Neural crest cell (in vitro differentiated cells): ENCODE measurements at regions not wholly inside any gene's neighbourhood (a gene's known extent, or its start where the extent isn't known, plus 50 kb on each side); places are given as distances from the start of the nearest gene placed in this dataset.

ENCODE experiments used
- DNase-seq: peaks from one replicate; pipeline ENCODE4 v3.0.0; 2021; ENCODE audit warnings: low read depth, mixed read lengths, low spot score
- H3K27ac Mint-ChIP-seq: one replicate; pipeline ENCODE4 v1.8.0; 2021; ENCODE audit warnings: mild to moderate bottlenecking, mixed read lengths; ENCODE audit not compliant: unreplicated experiment
- H3K27me3 Mint-ChIP-seq: 2 replicates; pipeline ENCODE4 v1.8.0; 2021; ENCODE audit warnings: low read depth, mild to moderate bottlenecking, mixed read lengths
- H3K36me3 Mint-ChIP-seq: 2 replicates; pipeline ENCODE4 v1.8.0; 2021; ENCODE audit warnings: low read depth, mild to moderate bottlenecking, mixed read lengths
- H3K4me1 Mint-ChIP-seq: 2 replicates; pipeline ENCODE4 v1.8.0; 2021; ENCODE audit warnings: mixed read lengths
- H3K4me3 Mint-ChIP-seq: one replicate; pipeline ENCODE4 v1.8.0; 2021; ENCODE audit warnings: mild to moderate bottlenecking, mixed read lengths
- H3K9me3 Mint-ChIP-seq: 2 replicates; pipeline ENCODE4 v1.8.0; 2021; ENCODE audit warnings: mixed read lengths
- CTCF ChIP-seq: fragments of 200-600 bp; sonication (generic); conservative IDR thresholded peaks from 2 replicates; pipeline ENCODE4 v1.5.0; 2021; ENCODE audit warnings: antibody characterized with exemption, mild to moderate bottlenecking

- H3K4me3 Mint-ChIP-seq = no peak overlapping the region
- peaks cover 6% of the 10 kb centered on the region for H3K27me3 Mint-ChIP-seq
- TF ChIP-seq CTCF = no peak
- no peaks in the 10 kb centered on the region for H3K36me3 Mint-ChIP-seq
- H3K27ac Mint-ChIP-seq = no peak overlapping the region
- no peak for DNase-seq
- no peaks in the 10 kb centered on the region for H3K9me3 Mint-ChIP-seq
- H3K4me1 Mint-ChIP-seq = peaks cover 44% of the 10 kb centered on the region
Measured at GRCh38 chr1:37120279-37120678, 86.0 kb upstream of the GRIK3 start.

GRCh38 chr1:37123276-37124115, 89.2 kb upstream of the GRIK3 start:
- no peak overlapping the region for H3K4me3 Mint-ChIP-seq
- peak; percentile 3 for DNase-seq
- no peaks in the 10 kb centered on the region for H3K27me3 Mint-ChIP-seq
- TF ChIP-seq CTCF = no peak
- peak overlapping the region; percentile 65 for H3K27ac Mint-ChIP-seq
- no peaks in the 10 kb centered on the region for H3K9me3 Mint-ChIP-seq
- H3K4me1 Mint-ChIP-seq = peaks cover 43% of the 10 kb centered on the region
- H3K36me3 Mint-ChIP-seq = no peaks in the 10 kb centered on the region

GRCh38 chr1:37124501-37124900, 90.2 kb upstream of the GRIK3 start:
- no peak for DNase-seq
- H3K4me1 Mint-ChIP-seq = peaks cover 33% of the 10 kb centered on the region
- no peak for TF ChIP-seq CTCF
- H3K4me3 Mint-ChIP-seq = no peak overlapping the region
- H3K27ac Mint-ChIP-seq = no peak overlapping the region
- no peaks in the 10 kb centered on the region for H3K36me3 Mint-ChIP-seq
- H3K27me3 Mint-ChIP-seq = no peaks in the 10 kb centered on the region
- no peaks in the 10 kb centered on the region for H3K9me3 Mint-ChIP-seq

- Mint-ChIP-seq H3K27ac (no peak overlapping the region), H3K27me3 (peaks cover 2% of the 10 kb centered on the region), H3K4me1 (peaks cover 31% of the 10 kb centered on the region), H3K4me3 (no peak overlapping the region), H3K9me3 (no peaks in the 10 kb centered on the region), H3K36me3 (no peaks in the 10 kb centered on the region)
- DNase-seq = no peak
- TF ChIP-seq CTCF = no peak
Measured at GRCh38 chr1:37125295-37125694, 91.0 kb upstream of the GRIK3 start.

- no peak overlapping the region for H3K27ac Mint-ChIP-seq
- no peak for DNase-seq
- H3K27me3 Mint-ChIP-seq = peaks cover 2% of the 10 kb centered on the region
- TF ChIP-seq CTCF = no peak
- peaks cover 40% of the 10 kb centered on the region for H3K4me1 Mint-ChIP-seq
- H3K4me3 Mint-ChIP-seq = no peak overlapping the region
- H3K9me3 Mint-ChIP-seq = no peaks in the 10 kb centered on the region
- no peaks in the 10 kb centered on the region for H3K36me3 Mint-ChIP-seq
Measured at GRCh38 chr1:37127254-37127748, 93.0 kb upstream of the GRIK3 start.
